Hypothalamus (tissue), 51 donors: ENCODE measurements at regions not wholly inside any gene's neighbourhood (a gene's known extent, or its start where the extent isn't known, plus 50 kb on each side); places are given as distances from the start of the nearest gene placed in this dataset.
"Not testable (repeated sequence)": the region's sequence is repeated elsewhere in the genome, so short reads cannot be mapped to it uniquely, and the experiment has no call there.

Source experiments
- DNase-seq, 51 donors: peaks; one replicate each; lab custom pipeline; 2025; lab: John Stamatoyannopoulos, UW

DNA sequence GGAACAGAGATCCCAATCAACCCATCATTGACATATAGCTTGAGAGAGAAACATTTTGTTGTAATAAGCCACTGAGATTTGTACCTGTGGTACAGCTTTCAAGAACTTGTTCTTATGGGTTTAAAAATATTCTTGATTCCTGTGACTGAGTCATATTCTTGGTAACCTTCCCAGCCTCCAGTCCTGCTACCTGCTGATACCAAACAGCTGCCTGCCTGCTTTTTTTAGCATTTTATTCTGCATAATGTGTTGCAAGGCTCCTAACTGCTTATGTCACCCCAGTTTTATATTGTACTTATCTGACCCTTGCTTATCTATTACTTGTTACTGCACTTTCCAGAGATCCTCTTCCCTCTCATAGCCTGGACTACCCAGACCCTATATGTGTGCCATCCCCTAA lies 349.3 kb upstream of the SOX2 start:
- peak in 1 of 51 donors; percentile 28 for DNase-seq

DNA sequence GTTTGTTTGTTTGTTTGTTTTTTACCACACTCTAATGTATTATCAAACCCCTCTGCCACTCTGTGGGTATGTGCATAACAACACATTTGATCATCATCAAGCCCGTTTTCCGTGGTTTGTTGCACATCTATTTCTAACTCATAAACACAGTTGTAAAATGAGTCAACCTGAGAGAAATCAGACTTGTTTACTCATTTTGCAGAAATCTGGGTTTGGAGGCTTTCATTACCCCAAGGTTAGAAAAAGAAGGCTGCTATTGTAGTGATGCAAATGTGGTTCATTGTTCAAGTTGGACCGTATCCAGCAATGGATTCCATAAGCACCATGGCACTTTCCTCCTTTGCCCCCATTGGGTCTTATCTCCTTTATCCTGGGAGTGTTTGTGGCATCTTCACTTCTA lies 353.2 kb upstream of the SOX2 start:
- DNase-seq: no peak

DNA sequence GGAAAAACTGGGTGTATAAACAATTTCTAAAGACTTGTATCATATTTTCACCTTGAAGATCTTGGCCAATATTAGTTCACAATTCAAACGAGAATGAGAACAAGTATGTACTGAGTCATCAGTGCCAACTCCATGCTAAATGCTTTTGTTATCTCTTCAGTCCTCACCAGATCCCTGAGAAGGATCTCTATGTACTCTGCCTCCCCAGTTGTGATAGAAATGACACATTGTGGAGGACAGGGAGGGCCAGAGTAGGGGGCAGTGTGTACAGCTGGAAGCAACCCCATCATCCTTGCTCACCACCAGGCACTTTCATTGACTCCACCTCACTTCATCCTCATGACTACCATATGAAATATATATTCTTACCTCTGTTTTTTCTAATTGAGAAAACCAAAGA lies 353.7 kb upstream of the SOX2 start:
- peak in 1 of 51 donors; percentile 9 for DNase-seq

DNA sequence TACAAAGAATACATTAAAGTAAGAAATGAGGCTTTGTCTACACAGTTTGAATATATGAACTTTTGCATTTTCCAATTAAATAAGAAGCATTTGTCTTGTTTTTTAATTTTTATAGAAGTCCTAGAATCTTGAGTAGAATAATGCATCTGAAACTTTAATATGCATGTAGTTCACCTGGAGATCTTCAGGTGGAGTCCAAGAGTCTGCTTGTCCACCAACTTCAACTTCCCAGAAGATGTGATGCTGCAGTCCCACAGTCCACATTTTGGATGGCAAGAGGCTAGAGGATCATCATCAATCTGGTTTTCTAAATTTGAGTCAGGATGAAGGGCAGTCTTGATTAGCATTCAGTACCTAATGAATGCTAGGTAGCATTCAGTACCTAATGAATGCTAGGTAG lies 357.6 kb upstream of the SOX2 start:
- DNase-seq: no peak

DNA sequence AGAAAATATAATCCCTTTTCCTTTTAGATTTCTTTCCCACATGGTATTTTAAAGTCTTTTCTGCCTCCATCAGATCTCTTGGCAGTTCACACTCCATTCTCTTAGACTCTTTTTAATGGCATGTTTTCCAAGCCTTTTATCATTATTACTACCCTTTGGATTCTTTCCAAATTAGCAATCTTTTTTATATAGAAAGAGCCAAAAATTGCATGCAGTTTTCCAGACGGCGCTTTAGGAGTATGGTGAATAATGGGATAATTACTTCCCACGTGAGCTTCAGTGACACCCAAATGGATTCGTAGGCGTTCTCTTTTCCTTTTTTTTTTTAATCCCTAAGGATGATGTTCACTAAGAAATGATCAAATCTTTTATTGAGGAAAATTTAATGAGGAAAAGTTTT lies 354.8 kb upstream of the DNAJC19 start:
- no peak for DNase-seq

DNA sequence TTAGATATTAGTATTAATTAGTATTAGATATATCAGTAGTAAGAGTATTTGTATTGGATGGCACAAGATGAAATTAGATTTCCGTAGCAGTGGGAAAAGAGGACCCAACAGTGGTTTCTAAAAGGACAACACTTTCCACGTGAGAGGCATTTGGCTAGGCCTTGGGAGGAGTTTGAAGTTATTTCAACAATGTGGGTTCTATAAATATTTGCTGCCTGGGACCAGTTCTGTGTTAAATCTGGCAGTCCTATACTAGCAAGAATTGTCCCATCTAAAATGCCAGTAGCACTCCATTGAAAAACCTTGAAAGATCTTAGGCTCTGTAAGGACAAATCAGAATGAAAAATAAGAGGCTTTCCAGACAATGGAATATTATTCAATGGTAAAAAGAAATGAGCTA lies 347.1 kb upstream of the DNAJC19 start:
- DNase-seq: no peak

DNA sequence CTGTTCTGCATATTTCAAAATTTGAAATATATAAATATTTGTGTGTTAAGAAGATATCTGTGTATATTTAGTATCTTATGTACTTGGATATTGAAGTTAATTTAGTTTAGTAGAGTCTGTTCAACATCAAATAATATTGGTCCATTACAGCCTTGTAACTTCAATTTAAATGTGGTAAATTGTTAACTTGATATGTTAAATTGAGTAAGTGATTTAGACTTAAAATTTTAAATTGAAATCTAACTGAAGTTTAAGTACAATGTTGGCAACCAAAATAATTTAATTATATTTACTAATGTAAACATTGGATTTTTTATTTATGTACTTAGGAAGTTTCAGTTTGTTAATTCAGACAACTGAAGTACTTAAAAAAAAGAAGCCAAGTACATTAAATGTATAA lies 343.9 kb upstream of the DNAJC19 start:
- no peak for DNase-seq

DNA sequence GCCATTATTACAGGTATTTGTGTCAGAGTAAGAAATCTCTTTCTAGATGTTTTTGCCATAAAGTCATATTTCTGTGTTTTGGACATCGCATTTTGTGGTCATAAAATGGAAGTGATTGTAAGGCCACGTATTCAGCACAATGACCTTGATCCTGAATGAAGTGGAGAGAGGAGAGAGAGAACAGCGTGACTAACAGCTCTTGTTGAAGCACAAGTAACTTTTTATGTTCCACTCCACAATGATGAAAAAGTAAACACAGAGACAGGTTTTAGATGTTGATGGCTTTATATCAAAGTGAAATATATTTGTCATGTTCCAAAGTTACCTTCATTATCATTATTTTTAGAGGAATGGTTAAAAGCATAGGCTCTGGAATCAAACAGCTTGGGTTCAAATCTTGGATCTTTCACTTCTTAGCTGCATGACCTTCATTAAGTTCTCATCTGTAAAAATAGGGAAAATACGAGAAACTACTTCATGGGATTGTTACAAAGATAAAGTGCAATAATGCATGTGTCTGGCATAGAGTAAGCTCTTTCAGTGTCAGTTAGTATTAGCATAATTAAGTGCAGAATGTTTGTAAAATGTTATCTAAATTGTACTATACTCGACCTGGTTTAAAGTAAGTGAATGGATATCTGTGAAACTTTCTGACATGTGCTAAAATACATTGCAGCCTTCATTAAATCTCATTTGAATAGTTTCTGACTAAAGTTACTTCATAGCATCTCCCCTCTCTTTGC lies 341.5 kb upstream of the DNAJC19 start:
- DNase-seq: peak in 1 of 51 donors; percentile 23

DNA sequence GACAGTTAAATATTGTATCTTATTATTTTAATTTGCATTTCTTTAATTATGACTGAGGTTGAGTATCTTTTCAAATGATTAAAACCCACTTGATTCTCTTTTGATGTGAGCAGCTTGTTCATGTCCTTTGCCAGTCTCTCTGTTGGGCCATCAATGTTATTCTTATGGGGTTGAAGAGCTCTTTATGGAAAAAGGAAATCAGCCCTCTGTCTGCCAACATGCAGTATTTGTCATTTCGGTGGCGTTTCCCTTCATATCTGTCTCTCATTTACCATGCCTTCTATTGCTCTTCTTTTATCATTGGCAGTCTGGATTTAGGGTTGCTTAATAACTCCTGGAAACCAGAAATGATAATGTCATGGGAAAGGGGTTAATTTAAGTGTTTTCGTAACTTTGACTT lies 340.7 kb upstream of the DNAJC19 start:
- DNase-seq: no peak

DNA sequence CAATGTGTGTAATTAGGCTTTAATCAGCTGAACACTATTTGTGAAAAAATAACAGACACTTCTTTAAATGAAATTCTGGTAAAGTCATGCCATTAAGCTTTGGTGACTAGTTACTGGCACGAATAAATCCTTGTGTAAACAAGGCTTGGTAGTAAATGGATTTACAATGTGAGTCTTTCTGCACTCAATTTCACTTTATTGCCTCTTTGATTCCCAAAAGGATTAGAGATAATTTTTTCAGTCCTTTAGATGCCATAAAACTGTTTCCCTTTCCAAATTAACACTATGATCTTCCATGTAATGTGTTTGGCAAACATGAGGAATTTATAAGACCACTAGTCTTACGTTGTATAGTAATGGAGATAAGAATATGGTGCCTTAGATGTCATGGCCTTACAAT lies 339.5 kb upstream of the DNAJC19 start:
- DNase-seq: no peak

DNA sequence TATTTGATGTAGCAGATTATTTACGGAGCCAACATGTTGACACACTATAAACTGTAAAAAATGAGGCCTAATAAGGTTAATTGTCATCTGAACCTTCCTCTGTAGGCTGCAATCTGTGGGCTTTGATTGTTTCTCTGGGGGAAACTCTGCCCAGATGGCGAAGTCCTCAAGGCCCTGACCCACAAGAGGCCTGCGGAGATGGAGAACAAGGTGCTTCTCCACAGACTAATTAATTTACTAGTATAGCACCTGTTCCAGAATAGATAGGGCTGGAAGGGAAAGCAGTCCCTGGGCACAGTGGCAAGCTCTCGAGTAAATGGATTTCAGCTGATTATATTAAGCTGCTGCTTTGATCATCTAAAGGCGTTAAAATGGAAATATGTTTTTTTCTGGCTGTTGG lies 338.8 kb upstream of the DNAJC19 start:
- peak in 3 of 51 donors; percentile 7 to 15 (median 12) for DNase-seq

DNA sequence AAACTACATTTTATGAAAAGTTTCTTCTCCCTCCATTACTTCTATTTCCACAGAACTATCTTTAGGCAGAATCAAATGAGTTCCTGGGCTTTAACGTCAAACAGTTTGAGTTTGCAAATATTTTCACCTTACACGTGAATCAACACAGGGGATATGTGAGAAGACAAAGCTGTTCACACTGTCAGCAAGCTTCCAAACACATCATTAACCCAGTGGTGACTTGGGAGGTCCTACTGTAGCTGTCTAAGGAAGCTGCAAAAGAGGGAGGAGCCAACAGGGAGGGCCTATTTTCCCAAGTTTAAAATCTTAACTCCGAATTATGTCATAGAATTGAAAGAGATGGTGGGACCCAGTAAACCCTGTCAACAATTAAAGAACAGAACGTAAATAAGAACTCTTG lies 337.8 kb upstream of the DNAJC19 start:
- DNase-seq: peak in 1 of 51 donors; percentile 7

DNA sequence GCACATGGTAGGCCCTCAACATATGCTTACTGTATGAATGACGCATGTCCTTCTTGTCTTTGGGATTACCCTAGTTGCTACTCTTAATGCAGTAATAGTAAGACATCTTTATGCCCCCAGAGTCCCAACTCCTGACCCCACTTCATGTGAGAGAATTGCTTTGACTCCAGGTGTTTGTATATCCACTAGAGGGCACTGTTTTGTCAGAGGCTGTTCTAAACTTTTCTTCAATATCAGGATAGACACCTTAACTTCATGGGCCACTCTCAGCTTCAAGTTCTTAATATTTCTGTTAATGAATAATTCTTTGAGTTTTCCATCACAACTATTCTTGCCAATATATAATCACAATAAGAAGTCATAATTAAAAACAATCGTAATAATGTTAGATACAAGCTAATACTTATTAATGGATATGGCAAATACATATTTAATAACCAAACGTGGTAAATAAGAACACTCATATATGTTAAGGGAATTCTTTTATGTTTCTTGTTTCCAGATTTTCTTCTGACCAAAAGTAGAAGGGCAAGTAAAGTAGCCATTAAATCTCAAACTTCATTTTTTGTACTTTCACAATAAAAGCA lies 337.2 kb upstream of the DNAJC19 start:
- DNase-seq: peak in 4 of 51 donors; percentile 10 to 70 (median 26)

DNA sequence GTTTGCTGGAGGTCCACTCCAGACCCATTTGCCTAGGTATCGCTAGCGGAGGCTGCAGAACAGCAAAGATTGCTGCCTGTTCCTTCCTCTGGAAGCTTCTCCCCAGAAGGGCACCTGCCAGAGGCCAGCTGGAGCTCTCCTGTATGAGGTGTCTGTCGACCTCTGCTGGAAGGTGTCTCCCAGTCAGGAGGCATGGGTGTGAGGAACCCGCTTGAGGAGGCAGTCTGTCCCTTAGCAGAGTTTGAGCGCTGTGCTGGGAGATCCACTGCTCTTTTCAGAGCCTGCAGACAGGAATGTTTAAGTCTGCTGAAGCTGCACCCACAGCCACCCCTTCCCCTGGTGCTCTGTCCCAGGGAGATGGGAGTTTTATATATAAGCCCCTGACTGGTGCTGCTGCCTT lies 335.0 kb upstream of the DNAJC19 start:
- DNase-seq: not testable (repeated sequence)

DNA sequence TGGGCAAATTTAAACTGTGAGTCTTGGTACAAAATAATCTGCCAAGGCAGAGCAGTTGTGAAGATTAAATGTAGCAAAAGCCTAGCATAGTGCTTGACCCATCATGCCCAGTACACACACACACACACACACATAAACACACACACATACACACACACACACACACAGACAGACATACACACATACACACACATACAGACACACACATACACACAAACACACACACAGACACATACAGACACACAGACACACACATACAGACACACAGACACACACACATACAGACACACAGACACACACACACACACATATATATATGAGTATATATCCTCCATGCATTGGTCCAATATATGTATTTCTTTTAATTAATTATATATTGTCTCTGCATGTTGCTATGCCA lies 328.8 kb upstream of the DNAJC19 start:
- DNase-seq: no peak

DNA sequence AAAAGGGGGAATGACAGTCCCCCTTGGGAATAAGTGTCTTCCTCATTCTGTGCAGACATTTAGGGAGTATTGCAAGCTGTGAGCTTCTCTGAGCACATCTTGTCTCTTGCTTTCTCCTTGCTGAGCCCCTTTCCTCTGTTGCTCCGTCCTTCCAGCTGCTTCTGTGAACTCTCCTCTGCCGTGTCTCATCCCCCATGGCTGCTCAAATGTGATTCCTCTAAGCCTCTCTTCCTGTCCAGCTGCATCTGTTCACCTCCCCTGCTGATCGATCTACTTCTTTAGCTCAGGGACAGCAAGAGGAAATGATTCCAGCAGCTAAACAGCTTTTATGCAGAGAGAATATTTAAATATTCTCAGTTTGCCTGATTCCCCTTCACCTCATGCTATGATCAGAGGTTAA lies 328.0 kb upstream of the DNAJC19 start:
- DNase-seq: no peak

DNA sequence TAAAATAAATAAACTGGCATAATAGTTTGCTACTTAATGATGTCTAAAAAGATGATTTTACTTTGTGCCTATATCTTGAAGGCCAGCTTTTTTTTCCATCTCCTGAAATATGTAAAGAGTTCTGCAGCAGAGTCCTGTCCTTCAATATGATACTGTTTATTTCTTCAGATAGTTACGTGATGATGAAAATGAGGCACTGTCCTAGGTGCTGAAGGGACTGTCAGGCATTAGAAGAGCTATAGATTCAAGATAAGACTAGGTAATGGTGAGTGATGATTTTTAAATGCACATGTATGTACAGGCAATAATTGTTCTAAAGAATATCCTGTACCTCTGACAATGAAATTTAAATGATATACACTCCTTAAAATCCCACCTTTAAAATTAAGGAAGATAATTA lies 326.9 kb upstream of the DNAJC19 start:
- no peak for DNase-seq

DNA sequence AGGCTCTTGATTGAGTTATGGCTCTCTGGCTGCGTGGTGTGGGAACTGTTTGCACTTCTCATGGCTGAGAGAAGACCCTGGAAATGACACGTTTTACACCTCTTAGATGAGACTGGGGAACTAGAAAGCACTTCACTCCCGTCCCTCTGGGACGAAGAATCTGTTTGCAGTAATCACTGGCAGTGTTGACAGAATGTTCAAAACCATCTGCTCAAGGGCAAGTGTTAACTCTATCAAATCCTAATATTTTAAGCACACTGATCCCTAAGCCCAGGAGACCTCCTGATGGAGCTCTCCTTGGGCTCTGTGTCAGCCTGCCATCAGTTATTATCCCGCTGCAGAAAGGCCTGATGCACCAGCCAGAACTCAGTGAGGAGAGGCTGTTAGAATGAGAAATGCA lies 323.8 kb upstream of the DNAJC19 start:
- DNase-seq: no peak

DNA sequence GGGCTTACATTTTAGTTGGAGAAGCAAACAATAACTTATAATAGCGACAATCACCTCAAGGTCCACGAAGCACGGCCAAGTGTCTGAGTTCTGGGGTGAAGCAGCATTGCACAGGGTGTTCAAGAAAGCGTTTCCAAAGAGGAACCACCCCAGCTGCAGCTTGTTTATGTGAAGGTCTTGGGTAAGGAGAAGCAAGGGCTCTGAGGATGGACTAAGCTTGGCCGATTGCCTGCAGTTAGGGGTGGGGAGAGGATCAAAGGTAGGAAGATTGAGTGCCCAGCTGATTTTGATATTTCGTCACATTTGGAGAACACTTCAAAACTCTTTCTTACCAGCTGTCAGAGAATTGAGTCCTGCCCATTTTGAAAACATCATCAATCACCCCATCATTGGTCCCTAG lies 321.6 kb upstream of the DNAJC19 start:
- DNase-seq: no peak

DNA sequence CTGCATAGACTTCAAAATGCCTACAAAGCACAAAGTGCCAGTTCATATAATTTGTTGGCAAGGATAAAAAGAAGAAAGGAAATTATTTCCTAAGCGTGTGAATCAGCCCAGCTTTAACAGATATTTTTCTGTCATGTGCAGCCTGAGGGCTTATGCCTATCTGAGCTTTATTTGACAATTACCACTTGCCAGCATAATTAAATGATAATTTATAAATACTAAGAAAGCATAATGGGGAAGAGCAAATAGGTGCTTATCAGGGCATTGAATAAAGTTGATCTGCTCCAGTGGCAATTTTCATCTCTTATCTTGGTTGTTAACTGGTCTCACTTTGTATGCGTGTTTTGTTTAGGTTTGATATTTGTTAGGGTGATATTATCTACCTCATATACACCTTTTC lies 313.4 kb upstream of the DNAJC19 start:
- no peak for DNase-seq

DNA sequence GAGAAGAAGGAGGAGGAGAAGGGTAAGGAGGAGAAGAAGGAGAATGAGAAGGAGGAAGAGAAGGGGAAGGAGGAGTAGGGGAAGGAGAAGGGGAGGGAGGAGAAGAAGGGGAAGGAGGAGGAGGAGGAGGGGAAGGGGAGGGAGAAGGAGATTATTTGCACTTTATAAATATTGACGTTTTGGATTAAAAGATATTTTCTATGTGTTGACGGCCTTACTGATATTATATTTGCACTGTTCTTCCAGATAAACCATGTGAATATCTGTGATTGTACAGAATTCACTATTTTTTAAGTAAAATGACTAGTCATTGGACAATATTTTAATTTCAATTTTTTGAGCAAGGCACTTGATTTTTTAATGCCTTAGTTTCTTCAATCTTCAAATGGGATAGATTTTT lies 310.5 kb upstream of the DNAJC19 start:
- DNase-seq: no peak

DNA sequence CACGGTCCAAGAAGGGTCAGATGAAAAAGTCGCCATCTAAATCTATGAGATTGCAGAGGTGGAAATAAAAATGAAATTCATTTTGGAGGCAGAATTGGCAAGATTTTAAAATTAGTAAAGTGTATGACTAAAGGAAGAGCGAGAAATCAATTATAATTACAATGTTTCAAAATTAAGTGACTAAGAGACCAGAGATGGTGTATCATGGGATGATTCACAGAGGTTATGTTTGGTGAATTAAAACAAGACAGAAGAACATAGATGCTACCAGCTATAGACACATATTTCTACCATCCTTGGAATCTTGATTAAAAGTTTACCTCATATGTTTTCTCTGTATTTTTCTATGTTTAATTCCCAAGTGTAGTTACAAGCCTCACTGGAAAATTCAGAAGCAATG lies 308.9 kb upstream of the DNAJC19 start:
- DNase-seq: no peak

DNA sequence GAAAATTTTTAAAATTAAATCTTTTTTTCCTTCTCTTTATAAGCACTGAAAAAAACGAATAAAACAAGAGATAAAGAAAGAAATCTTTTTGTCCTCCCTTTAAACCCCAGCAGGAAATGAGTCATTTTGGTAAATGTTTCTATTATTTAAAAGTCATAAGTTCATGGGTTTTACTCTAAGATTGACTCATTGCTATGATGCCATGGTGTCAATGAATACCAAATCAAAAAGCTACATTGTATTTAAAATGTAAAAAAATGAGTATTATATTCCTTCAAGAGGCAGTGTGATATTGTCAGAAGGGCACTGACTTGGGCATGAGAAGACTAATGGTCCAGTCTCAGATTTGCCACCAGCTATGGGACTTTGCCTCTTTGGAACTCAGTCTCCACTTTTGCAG lies 303.4 kb upstream of the DNAJC19 start:
- DNase-seq: no peak
